ENCODE measurements at regions not wholly inside any gene's neighbourhood (a gene's known extent, or its start where the extent isn't known, plus 50 kb on each side); places are given as distances from the start of the nearest gene placed in this dataset.
"Not testable (repeated sequence)": the region's sequence is repeated elsewhere in the genome, so short reads cannot be mapped to it uniquely, and the experiment has no call there.

- no peak for DNase-seq
These were observed 53.5 kb downstream of the FSCB start for GRCh38 chr14:44453433-44454171.

- DNase-seq, result not testable (repeated sequence)
These were observed 56.9 kb downstream of the FSCB start for GRCh38 chr14:44450232-44450631.

- DNase-seq, result no peak
These were observed 57.4 kb downstream of the FSCB start for GRCh38 chr14:44449680-44450079.

GRCh38 chr14:44448951-44449358 is 58.1 kb downstream of the FSCB start:
- DNase-seq, result no peak

GRCh38 chr14:44446965-44447364 is 60.1 kb downstream of the FSCB start:
- no peak for DNase-seq

GRCh38 chr14:44444454-44444853 is 62.6 kb downstream of the FSCB start:
- DNase-seq, result no peak

- DNase-seq, result no peak
These were observed 68.1 kb downstream of the FSCB start for GRCh38 chr14:44438936-44439335.

GRCh38 chr14:44438221-44438620 is 68.9 kb downstream of the FSCB start:
- DNase-seq, result no peak

- no peak for DNase-seq
These were observed 70.6 kb downstream of the FSCB start for GRCh38 chr14:44436458-44436857.

- no peak for DNase-seq
These were observed 78.7 kb downstream of the FSCB start for GRCh38 chr14:44428231-44428945.

- DNase-seq, result no peak
These were observed 84.4 kb downstream of the FSCB start for GRCh38 chr14:44422699-44423098.

- DNase-seq, result no peak
These were observed 86.9 kb downstream of the FSCB start for GRCh38 chr14:44420226-44420625.

- DNase-seq, result no peak
These were observed 88.2 kb downstream of the FSCB start for GRCh38 chr14:44418856-44419255.

- no peak for DNase-seq
These were observed 89.3 kb downstream of the FSCB start for GRCh38 chr14:44417809-44418208.

GRCh38 chr14:44414646-44415045 is 92.4 kb downstream of the FSCB start:
- DNase-seq, result no peak

GRCh38 chr14:44412858-44413569 is 94.1 kb downstream of the FSCB start:
- DNase-seq, result no peak

GRCh38 chr14:44405011-44405486 is 102.0 kb downstream of the FSCB start:
- DNase-seq, result no peak

- DNase-seq, result no peak
These were observed 102.5 kb downstream of the FSCB start for GRCh38 chr14:44404599-44404998.

- DNase-seq, result no peak
These were observed 103.0 kb downstream of the FSCB start for GRCh38 chr14:44404036-44404435.

- no peak for DNase-seq
These were observed 103.9 kb downstream of the FSCB start for GRCh38 chr14:44403193-44403592.

GRCh38 chr14:44396226-44396625 is 110.9 kb downstream of the FSCB start:
- DNase-seq, result no peak

- DNase-seq, result no peak
These were observed 114.1 kb downstream of the FSCB start for GRCh38 chr14:44392984-44393383.

- DNase-seq, result no peak
These were observed 118.8 kb downstream of the FSCB start for GRCh38 chr14:44388306-44388705.

- no peak for DNase-seq
These were observed 121.2 kb downstream of the FSCB start for GRCh38 chr14:44385906-44386305.
